ENCODE measurements at regions not wholly inside any gene's neighbourhood (a gene's known extent, or its start where the extent isn't known, plus 50 kb on each side); places are given as distances from the start of the nearest gene placed in this dataset.

GRCh38 chr13:22993148-22993547 is 187.6 kb upstream of the SGCG start (continued):
- TF ChIP-seq SAP30 (IDR thresholded peaks at IDR 0.05; ENCODE audit: insufficient read depth, insufficient replicate concordance, low read length): no peak
- no peak for TF ChIP-seq MAX (IDR thresholded peaks at IDR 0.05)
- no peak for TF ChIP-seq SRF (IDR thresholded peaks at IDR 0.05; ENCODE audit: low read depth, low read length)
- TF ChIP-seq CEBPB (IDR thresholded peaks at IDR 0.05; ENCODE audit: low read depth, low read length): no peak
- TF ChIP-seq POLR2A (IDR thresholded peaks at IDR 0.05; ENCODE audit: control extremely low read depth in 1 of 2, low read depth in 2 of 2, low read length in 2 of 2): no peak
